Mammary epithelial cell (primary cell): ENCODE measurements at regions not wholly inside any gene's neighbourhood (a gene's known extent, or its start where the extent isn't known, plus 50 kb on each side); places are given as distances from the start of the nearest gene placed in this dataset.

Experiments
- CTCF ChIP-seq, 2 donors: IDR thresholded peaks in 1 of 2; conservative IDR thresholded peaks in 1 of 2; 2 replicates each; pipeline ENCODE4 v1.5.1; 2011 to 2012; ENCODE audit warnings: inconsistent platforms in 2 of 2, low read length in 2 of 2, mild to moderate bottlenecking in 2 of 2, control low read depth in 1 of 2, low read depth in 1 of 2; ENCODE audit not compliant: insufficient read depth in 1 of 2; ENCODE audit errors: extremely low read depth in 1 of 2
- EZH2 ChIP-seq: IDR thresholded peaks from 2 replicates; pipeline ENCODE4 v1.6.1; 2012; ENCODE audit warnings: low read length, inconsistent platforms, borderline replicate concordance

- TF ChIP-seq EZH2 (no peak), CTCF (conservative IDR thresholded peaks at IDR 0.05 in 1 of 2, IDR thresholded peaks at IDR 0.05 in 1 of 2; ENCODE audit: extremely low read depth in 1 of 2, insufficient read depth in 1 of 2, low read depth in 1 of 2, low read length in 2 of 2) (no peak)
These were observed 368.6 kb downstream of the TNS3 start for GRCh38 chr7:47213276-47213675.
